Left renal cortex interstitium (tissue), 4 donors: ENCODE measurements at regions not wholly inside any gene's neighbourhood (a gene's known extent, or its start where the extent isn't known, plus 50 kb on each side); places are given as distances from the start of the nearest gene placed in this dataset.

Experiments
- DNase-seq, 4 donors: peaks; one replicate each; pipeline ENCODE4 v3.0.0-alpha.2; 2013; ENCODE audit warnings: low read depth in 4 of 4, low spot score in 2 of 4, missing footprints in 1 of 4

DNA sequence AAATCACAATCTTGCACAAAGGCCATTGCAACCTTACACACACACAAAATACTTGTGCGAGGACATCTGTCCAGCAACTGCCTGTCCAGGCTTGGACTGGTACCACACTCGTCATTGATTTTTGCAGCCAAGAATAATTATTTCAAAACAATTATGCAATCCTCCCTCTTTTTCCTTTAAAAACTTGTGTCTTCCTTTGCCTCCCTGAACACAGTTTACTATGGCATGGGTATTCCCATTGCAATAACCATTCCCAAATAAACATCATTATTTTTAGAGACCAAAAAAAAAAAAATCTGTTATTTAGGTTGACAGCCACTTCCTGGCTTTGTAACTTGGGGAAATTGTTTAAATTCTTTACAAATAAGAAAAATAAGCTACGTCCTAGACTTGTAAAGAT lies 54.0 kb downstream of the C11orf91 start:
- no peak for DNase-seq

DNA sequence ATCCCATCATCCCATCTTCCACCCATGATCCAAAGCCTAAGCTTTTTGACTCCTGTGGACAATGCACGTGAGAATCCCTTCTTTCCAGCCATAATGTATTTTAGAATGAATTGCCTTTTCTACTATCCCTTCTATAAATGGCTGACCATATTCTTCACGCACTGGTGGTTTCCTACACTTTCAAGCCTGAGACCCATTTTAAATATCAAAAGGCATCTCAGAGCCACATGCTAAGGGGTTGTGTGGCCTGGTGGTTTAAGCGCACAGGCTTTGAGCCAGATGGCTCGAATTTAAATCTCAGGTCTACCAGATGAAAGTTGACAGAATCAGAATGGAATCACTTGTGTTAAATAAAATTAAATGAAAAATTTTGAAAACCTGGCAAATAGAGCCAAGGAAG lies 54.5 kb downstream of the C11orf91 start:
- DNase-seq, result no peak

DNA sequence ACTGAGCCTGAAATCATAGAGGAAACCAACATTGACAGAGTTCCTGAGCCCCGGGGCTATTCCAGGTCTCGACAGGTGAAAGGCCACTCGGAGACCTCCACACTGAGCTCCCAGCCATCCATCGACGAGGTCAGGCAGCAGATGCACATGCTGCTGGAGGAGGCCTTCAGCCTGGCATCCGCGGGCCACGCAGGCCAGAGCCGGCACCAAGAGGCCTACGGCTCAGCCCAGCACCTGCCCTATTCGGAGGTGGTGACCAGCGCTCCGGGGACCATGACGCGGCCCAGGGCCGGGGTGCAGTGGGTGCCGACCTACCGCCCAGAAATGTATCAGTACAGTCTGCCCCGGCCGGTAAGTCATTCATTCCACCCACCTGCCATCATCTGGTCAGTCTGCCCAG lies 54.9 kb downstream of the C11orf91 start:
- no peak for DNase-seq

DNA sequence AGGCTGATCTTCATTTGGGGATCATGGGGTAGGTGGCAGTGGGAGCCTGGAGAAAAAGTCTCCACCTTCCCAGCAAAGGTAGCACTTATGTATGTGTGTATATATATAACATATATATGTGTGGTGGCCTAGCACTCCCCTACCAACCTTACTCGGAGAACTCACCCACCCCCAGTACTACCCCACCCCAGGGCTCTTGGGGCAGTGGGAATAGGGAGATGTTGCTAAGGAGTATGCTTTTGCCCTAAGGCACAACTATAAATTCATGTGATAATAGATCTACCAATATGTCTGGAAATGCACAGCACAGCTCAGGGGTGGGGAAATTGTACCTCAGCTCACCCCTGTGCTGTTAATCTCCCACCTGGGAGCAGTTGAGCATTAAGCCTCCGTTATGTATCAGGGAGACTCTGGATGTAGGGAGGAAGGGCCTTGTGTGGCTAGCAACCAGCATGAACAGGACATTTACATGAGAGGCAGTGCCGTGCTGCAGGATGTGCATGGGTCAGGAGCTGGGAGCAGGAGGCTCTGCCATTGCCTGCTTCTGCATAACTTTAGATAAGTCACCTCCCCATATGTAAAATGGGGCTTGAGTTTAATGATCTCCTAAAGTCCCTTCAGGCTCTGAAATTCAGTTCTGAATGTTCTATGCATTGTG lies 57.3 kb downstream of the C11orf91 start:
- no peak for DNase-seq

DNA sequence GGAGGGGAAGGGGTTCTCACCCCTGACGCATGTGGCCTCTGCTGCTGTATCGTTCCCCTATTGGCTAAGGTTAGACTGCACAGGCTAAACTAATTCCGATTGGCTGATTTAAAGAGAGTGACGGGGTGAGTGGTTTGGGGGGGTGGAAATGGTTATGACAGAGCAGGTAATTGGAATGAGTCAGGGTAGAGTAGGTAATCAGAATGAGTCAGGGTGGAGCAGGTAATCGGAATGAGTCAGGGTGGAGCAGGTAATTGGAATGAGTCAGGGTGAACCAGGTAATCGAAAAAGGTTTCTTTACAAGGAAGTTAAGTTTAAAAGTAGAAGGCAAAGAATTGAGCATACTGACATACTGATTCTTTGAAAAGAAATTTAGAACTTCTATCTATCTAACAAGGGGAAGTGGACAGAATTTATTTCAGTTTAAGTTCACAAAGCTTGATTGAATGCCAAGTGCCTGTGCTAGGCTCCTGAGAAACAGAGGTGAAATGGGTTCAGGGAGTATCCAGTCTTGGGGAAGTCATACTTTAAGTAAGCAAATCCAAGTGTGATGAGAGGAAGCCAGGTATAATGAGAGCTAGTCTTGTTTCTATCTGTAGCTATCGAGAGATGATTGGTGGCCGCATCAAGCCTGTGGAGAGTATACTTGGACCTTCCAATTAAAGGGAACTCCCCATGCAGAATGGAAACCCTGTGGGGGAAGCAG lies 58.0 kb downstream of the C11orf91 start:
- no peak for DNase-seq

DNA sequence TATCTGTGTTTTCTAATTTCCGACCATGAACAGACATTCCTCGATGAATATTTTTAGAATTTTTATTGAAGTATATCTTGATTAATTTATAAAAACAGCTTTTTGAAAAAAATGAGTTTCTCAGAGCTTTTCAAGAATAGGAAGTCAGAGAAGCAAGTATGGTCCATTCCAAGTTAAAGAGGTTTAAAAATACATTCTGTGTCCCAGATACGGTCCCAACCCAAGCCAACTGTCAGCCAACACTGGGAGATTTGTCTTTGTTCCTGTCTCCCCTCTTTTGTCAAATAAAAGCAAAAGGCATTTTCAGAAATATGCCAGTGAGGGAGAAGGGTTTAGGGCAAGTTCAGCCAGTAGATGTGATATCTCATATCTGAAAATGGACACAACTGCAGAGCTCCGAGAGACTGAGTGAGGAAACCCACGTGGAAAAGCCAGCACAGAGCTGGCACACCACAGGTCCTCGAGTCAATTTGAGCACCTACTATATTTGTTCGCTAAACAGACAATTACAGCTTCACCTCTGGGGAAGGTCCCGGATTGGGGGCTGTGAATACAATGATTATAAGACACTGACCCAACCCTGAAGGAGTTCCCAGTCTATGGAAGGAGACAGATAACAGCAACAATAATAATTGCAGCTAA lies 59.8 kb downstream of the C11orf91 start:
- no peak for DNase-seq

DNA sequence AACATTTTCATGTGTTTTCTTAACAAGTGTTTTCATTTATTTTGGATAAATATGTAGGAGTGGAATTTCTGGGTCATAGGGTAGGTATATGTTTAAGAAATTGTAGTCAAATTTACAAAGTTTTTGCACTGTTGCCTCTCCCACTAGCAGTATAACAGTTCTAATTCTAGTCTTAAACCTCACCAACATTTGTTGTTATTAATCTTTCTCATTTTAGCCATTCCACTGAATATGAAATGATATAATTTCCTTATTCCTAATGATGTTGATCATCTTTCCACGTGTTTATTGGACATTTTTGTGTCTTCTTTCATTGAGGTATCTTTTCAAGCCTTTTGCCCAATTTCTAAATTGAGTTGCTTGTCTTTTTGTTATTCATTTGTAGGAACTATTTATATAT lies 62.0 kb downstream of the C11orf91 start:
- no peak for DNase-seq

DNA sequence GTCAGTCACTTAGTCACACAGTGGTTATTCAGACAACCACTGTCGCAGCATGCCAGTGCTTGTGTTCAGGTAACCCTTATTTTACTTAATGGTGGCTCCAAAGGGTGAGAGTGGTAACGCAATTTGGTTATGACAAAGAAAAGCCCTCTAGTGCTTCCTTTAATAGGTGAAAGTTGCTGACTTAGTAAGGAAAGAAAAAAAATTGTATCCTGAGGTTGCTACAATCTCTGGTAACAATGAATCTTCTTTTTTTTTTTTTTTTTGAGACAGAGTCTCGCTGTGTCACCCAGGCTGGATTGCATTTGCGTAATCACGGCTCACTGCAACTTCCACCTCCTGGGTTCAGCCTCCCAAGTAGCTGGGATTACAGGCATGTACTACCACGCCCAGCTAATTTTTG lies 64.5 kb downstream of the C11orf91 start:
- DNase-seq, result no peak

DNA sequence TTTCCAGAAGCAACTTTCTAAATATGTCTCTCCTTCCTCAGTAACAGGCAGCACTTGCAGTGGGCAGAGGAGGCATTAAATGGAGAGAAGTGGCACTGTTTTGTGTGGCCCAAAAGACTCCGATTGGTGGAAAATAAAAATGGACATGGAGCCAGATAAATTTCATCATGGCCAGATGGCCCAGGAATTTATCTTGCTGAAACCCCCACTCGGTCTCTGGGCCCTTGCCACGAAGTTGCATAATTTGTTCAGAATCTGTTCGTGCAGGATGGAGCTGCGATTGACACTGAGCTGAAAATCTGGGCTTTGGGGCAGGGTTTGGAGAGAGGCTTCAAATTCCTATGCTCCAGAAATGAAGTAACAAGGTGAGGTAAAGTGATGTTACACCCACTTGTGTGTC lies 65.5 kb downstream of the C11orf91 start:
- no peak for DNase-seq

DNA sequence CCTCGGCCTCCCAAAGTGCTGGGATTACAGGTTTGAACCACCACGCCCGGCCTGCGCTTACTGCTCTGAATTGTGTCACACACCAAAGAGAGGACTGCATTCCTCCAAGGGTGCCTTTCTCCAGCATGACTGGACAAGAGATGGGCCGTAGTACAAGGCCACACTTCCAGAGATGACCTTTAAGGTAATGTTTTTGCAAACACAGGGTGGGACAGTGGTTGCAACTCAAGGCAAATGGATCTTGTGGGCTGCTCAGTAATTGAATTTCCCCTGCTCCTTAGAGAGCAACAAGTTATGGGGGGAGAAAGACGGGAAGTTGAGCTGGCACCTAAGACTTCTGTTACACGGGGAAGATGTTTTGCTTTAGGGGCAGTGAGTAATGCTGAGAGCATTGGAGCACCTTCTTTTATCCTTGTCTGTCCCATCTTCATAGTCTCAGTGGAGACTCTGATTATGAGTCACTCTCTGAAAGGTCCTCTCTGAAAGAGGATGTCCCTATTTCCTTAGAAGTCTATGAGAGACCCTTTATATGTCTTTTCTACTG lies 66.3 kb downstream of the C11orf91 start:
- DNase-seq, result no peak

DNA sequence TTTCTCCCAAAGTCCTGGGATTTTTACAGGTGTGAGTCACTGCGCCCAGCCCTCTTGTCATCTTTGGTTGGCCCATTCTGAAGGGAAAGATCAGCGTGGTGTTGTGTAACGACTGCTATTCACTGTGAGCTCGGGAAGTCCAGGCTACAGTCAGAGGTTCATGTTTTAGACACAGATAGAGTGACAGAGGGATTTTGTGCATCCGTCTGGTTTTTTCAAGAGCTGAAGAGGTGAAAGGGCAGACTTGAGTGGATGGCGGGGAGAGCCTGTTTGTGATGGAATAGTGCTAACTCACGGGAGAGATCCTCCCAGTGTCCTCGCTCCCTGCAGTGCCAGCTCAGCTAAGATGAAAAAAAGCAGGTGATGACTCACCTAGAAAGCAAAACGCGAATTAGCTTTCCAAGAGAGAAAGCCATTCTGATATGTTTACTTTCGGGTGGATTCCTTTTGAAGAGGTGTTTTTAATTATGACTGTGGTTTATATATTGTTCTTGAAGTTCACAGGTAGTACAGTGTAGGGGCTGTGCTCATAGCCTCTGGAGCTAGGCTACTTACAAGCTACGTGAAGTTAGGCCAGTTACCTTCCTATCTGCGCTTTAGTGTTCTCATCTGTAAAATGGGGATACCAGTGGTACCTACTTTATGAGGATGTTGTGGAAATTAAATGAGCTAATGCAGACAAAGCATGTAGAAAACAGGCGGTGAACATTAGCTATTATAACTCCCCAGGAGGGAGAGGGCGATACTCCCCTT lies 67.2 kb downstream of the C11orf91 start:
- no peak for DNase-seq

DNA sequence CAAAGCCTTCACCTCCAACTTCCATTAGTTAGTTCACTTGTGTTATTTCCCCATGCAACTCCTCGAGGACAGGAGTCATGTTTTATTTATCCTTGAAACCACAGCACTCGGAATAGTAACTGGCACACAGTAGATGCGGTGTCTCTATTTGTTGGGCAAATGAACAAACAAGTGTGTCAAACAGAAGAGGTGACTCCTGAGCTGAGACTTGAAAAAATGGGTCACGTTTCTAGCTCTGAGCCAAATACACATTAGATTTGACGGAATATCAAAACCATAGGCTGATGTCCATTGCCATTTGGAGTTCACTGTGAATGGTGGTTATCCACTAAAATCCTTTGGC lies 68.9 kb downstream of the C11orf91 start:
- no peak for DNase-seq

DNA sequence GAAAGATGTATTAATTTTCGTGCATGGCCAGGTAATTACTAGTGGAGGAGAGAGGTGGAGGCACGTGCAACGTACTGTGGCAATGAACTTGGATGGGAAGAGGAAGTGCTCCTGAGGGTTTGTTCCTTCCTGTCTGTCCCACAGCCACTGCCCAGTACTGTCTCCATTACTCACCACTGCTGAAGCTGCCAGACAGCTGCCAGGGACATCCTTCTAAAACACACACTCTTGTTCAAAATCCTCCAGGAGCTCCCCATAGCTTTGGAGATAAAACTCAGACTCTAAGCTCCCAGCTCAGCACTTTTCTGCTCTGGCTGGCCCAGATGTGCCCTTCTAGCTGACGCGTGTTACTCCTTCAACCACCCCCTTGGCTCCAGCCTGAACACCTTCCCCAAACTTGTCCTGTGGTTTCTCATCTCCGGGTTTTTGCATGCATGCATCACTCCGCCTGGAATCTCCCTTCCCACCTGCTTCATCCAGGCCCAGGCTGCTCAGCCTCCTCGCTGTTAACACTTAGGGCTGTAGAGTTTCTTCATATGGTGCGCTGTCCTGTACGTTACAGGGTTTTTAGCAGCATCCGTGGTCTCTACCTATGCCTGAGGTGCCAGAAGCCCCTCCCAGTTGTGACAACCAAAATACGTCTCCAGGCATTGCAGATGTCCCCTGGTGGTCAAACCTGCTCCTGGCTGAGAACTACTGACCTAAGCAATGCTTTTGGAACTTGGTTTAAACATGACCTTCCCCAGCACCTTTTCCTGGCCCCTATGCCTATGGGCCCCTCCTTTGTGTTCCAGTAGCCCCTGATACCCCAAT lies 69.5 kb downstream of the C11orf91 start:
- DNase-seq, result no peak

DNA sequence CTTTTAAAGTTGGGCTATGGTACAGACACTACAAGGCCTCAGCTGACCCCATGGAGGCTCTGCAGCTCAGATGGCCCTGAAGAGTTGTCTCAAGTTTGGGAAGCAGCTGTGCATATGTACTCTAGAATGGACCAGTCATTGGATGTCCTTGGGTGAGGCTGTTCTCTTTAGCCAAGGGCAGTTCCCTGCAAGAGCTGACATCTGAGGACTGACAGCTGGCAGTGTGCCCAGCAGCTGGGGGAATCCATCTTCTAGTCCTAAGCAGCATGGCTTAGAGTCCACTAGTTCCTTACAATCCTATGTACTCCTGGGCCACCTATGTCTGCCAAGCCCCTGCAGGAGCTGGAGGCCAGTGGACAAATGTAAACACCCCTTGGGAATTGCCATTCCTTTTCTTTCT lies 76.5 kb downstream of the C11orf91 start:
- no peak for DNase-seq

DNA sequence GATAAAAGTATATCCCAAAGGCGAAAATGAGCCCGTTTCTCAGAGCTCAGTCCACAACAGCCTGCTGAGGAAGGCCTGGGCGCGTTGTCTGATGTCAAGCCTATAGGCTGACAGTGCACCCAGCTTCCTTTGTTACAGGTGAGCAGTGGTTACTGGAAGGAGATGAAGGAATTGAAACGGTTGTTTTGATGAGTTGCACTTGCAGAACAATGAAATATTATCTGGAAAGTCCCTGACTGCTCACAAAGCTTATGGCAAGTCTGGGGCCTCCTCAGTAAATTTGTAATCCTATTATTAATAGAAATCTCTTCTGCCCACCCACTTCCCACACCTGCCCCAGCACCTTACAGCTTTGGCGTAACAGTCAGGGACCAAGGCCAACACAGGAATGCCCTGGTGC lies 77.8 kb downstream of the C11orf91 start:
- DNase-seq, result no peak

DNA sequence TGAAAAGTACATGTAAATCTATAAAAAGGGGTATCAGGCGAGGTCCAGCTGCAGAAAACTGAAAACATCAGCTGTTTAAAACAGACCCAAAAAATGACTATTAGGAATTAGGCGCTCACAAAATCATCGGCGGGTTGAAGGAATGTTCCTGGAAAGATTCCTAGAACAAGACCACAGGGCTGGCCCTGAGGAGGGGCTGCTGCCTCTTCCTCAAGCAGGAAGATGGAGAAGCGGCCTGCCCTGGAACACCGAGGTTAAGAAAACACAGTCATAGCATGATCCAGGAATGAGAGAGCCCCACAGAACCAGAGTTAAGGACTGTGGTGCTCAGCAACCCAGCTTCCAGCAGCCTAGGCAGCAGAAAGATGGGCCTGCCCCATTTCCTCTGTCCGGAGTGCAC lies 78.4 kb downstream of the C11orf91 start:
- no peak for DNase-seq

DNA sequence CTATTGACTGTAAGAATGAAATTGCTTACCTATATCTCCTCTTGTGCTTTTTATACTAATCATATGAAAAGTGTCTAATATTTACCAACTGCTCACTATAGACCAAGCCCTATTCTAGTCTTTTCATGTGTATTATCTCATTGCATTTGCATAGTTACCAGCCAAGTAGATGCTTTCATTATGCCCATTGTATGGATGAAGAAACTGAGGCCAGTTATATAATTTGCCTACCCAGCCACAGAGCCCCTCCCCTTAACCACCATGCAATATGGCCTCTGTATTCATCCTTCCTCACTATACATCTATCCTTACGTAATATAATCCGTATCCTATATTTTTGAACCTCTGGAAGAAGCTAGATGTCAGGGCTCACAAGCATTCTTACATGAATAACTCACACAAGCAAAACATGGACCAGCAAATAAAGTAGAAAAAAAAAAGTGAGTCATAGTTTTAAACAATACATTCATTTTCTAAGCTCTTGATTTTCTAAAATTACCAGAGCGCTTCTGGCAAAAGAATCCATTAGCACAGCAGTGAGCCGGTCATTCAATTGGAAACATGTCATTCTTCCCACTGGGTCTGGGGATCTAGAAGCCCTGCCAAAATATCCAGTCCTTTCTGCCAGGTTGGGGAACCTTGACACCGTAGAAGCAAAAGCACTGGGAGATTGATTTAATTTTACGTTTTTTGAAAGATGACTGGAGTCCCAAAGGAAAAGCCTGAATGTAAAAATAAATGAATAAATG lies 80.0 kb downstream of the C11orf91 start:
- DNase-seq, result no peak

DNA sequence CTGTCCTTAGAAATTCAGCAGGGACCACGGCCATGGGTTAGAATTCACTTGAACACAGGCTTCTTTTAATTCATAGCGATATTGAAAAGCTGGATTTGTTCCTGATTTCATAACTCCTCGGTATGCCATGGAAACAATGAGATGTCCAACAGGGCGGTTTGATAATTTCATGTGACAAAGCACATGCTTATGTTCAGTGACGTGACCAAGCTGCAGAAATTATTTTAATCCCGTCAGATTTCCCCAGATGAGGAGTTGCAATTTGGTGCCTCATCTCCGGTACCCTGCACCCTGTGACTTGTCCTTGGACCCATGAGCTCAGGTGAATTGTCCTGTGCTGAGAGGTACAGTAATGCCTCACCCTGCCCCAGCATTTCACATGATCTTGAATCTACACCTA lies 81.7 kb downstream of the C11orf91 start:
- no peak for DNase-seq

DNA sequence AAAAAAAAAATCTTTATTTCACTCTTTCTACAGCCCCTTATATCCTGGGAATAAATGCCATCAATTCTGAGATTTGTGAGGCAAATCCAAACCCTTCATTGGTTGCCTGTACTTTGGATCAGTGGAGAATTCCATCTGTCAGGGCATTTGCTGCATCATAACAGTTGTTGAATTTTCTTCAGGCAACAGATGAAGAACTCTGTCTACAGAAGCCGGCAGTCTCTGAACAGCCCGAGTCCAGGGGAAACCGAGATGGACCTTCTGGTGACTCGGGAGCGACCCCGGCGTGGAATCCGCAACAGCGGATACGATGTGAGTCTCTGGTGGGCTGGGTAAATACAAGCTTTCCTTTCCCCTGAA lies 82.3 kb downstream of the C11orf91 start:
- no peak for DNase-seq
